SK-N-MC (cell line): ENCODE measurements at regions not wholly inside any gene's neighbourhood (a gene's known extent, or its start where the extent isn't known, plus 50 kb on each side); places are given as distances from the start of the nearest gene placed in this dataset.

Source experiments
- EZH2 ChIP-seq: fragments of 200-600 bp; sonication (generic); IDR thresholded peaks from one replicate; pipeline ENCODE4 v1.6.1; 2017; ENCODE audit warnings: antibody characterized with exemption
- POLR2AphosphoS5 ChIP-seq: IDR thresholded peaks from 2 replicates; pipeline ENCODE4 v1.6.1; 2012; ENCODE audit warnings: mild to moderate bottlenecking, low read depth, low read length, borderline replicate concordance

- TF ChIP-seq POLR2AphosphoS5, result no peak
- no peak for TF ChIP-seq EZH2
These were observed 71.3 kb upstream of the KIT start for GRCh38 chr4:54586320-54586955.
